Adrenal gland (tissue), 9 donors: ENCODE measurements at regions not wholly inside any gene's neighbourhood (a gene's known extent, or its start where the extent isn't known, plus 50 kb on each side); places are given as distances from the start of the nearest gene placed in this dataset.
"Not testable (repeated sequence)": the region's sequence is repeated elsewhere in the genome, so short reads cannot be mapped to it uniquely, and the experiment has no call there.

Source experiments
- DNase-seq, 7 donors: peaks; one replicate each; pipeline ENCODE4 v3.0.0-alpha.2; 2019 to 2020
- H3K27ac ChIP-seq, 5 donors: fragments of 200-600 bp; sonication (generic) in 4 of 5; 1 replicate in 3 of 5; 2 replicates in 2 of 5; pipeline versions ENCODE4 v1.5.1 to v1.8.0; 2016 to 2020; ENCODE audit warnings: mild to moderate bottlenecking in 1 of 5
- H3K27me3 ChIP-seq: fragments of 200-600 bp; 2 replicates; pipeline ENCODE4 v1.8.0; 2021
- H3K36me3 ChIP-seq, 2 donors: fragments of 200-600 bp; replicated peaks in 1 of 2; 1 replicate in 1 of 2; 2 replicates in 1 of 2; pipeline versions ENCODE4 v1.5.1 to v1.8.0; 2018 to 2022
- H3K4me1 ChIP-seq, 2 donors: fragments of 200-600 bp; replicated peaks in 1 of 2; 1 replicate in 1 of 2; 2 replicates in 1 of 2; pipeline versions ENCODE4 v1.5.1 to v1.8.0; 2018 to 2021
- H3K4me3 ChIP-seq, 4 donors: fragments of 200-600 bp; sonication (generic) in 3 of 4; one replicate each; pipeline ENCODE4 v1.5.1; 2016 to 2018
- H3K9me3 ChIP-seq, 3 donors: fragments of 200-600 bp; sonication (generic) in 1 of 3; replicated peaks in 1 of 3; 1 replicate in 2 of 3; 2 replicates in 1 of 3; pipeline versions ENCODE4 v1.5.1 to v1.8.0; 2016 to 2021
- POLR2A ChIP-seq, 2 donors: fragments of 450-650 bp; IDR thresholded peaks; one replicate each; pipeline ENCODE4 v1.6.1; 2017; ENCODE audit warnings: antibody characterized with exemption in 2 of 2, mild to moderate bottlenecking in 2 of 2, moderate library complexity in 1 of 2
- WGBS, 4 donors: extraction: QIAGEN DNeasy Blood & Tissue Kit in 2 of 4; methylation state at CpG; one replicate each; pipeline versions ENCODE4 v1.1.5 to v1.1.7; 2013 to 2017; 5-methylcytosine and 5-hydroxymethylcytosine counted together
- intact Hi-C, 2 donors: fragments of 100-400 bp; cut with DNase I; formaldehyde crosslinking; loops; one replicate each; pipeline versions ENCODE4 v1.14.1 to v1.15.0; 2022 to 2023
- TF ChIP-seq, protein P1 (sequence below), 6 experiments: fragments of 450-650 bp in 4 of 6; fragments of 200-600 bp in 2 of 6; sonication (generic) in 1 of 6; IDR thresholded peaks; 1 replicate in 5 of 6; 2 replicates in 1 of 6; pipeline versions ENCODE4 v1.5.1 to v1.8.0; 2016 to 2021; ENCODE audit warnings: antibody characterized with exemption in 6 of 6, mild to moderate bottlenecking in 2 of 6, moderate library complexity in 1 of 6
- donor health status: healthy with polysubstance abuse.
- donor health status: Bipolar disorder and iron deficiency.
- donor health status: DM: yes; HTN: yes; CAD: no.
- donor health status: DM: no; HTN: no; CAD: no.
- donor health status: DM: no; HTN: no; CAD: no.

DNA sequence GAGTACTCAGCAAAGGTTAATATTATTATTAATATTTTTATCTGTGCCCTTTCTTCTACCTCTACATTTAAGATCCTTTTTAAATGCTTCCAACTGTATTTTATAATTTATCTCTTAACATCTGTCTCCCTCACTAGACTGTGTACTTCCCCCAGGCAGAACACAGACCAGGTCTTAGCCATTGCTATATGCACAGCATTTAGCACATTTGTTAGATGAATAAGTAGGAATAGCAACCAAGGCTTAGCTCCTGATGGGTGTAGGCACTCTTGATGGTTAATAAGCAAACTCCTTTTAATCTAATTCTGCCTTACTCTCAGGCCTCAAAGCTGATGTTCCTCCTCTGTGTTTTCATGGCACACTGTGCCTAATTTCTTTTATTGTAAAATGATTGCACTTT lies 83.7 kb upstream of the GNG12 start:
- no peaks in the 10 kb centered on the region for H3K36me3 ChIP-seq
- DNase-seq = no peak
- no peak overlapping the region for H3K4me3 ChIP-seq
- H3K27ac ChIP-seq = no peak overlapping the region
- H3K9me3 ChIP-seq = no peaks in the 10 kb centered on the region
- no peaks in the 10 kb centered on the region for H3K27me3 ChIP-seq
- H3K4me1 ChIP-seq = peaks cover 0 to 8% of the 10 kb centered on the region in 2 donors
- TF ChIP-seq, protein P1, sequence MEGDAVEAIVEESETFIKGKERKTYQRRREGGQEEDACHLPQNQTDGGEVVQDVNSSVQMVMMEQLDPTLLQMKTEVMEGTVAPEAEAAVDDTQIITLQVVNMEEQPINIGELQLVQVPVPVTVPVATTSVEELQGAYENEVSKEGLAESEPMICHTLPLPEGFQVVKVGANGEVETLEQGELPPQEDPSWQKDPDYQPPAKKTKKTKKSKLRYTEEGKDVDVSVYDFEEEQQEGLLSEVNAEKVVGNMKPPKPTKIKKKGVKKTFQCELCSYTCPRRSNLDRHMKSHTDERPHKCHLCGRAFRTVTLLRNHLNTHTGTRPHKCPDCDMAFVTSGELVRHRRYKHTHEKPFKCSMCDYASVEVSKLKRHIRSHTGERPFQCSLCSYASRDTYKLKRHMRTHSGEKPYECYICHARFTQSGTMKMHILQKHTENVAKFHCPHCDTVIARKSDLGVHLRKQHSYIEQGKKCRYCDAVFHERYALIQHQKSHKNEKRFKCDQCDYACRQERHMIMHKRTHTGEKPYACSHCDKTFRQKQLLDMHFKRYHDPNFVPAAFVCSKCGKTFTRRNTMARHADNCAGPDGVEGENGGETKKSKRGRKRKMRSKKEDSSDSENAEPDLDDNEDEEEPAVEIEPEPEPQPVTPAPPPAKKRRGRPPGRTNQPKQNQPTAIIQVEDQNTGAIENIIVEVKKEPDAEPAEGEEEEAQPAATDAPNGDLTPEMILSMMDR (IDR thresholded peaks at IDR 0.05) = no peak
- no peak for TF ChIP-seq POLR2A (IDR thresholded peaks at IDR 0.05)
- intact Hi-C loops = no loop called here

- WGBS, 4 donors = 73 to 80% (median 76%) methylated on average over 8 of the region's 8 CpGs
- intact Hi-C loops = no loop called here
- TF ChIP-seq, protein P1 (IDR thresholded peaks at IDR 0.05) = no peak
- no peak for TF ChIP-seq POLR2A (IDR thresholded peaks at IDR 0.05)
- Histone ChIP-seq H3K9me3 (no peaks in the 10 kb centered on the region), H3K4me1 (peaks cover 0 to 8% of the 10 kb centered on the region in 2 donors), H3K27me3 (no peaks in the 10 kb centered on the region), H3K4me3 (no peak overlapping the region), H3K36me3 (no peaks in the 10 kb centered on the region), H3K27ac (no peak overlapping the region)
- no peak for DNase-seq
These were observed 83.0 kb upstream of the GNG12 start for GRCh38 chr1:67916140-67916886.

- no peak overlapping the region for H3K4me3 ChIP-seq
- no peaks in the 10 kb centered on the region for H3K27me3 ChIP-seq
- 87 to 95% (median 92%) methylated on average over 1 of the region's 1 CpG for WGBS, 4 donors
- no peak overlapping the region for H3K27ac ChIP-seq
- H3K4me1 ChIP-seq = no peaks in the 10 kb centered on the region
- intact Hi-C loops = no loop called here
- no peaks in the 10 kb centered on the region for H3K36me3 ChIP-seq
- no peak for DNase-seq
- TF ChIP-seq POLR2A (IDR thresholded peaks at IDR 0.05) = no peak
- TF ChIP-seq, protein P1 (IDR thresholded peaks at IDR 0.05) = no peak
- H3K9me3 ChIP-seq = no peaks in the 10 kb centered on the region
These were observed 76.5 kb upstream of the GNG12 start for GRCh38 chr1:67909776-67910175.

- no peak for TF ChIP-seq POLR2A (IDR thresholded peaks at IDR 0.05)
- TF ChIP-seq, protein P1 (IDR thresholded peaks at IDR 0.05) = no peak
These were observed 75.1 kb upstream of the GNG12 start for GRCh38 chr1:67908250-67908936.

GRCh38 chr1:67907467-67907866 lies 74.2 kb upstream of the GNG12 start:
- H3K36me3 ChIP-seq, H3K27ac ChIP-seq, intact Hi-C loops, H3K27me3 ChIP-seq, H3K4me1 ChIP-seq, H3K9me3 ChIP-seq, H3K4me3 ChIP-seq, DNase-seq: not testable (repeated sequence)
- 55 to 69% (median 62%) methylated on average over 4 of the region's 4 CpGs for WGBS, 4 donors

More at GRCh38 chr1:67908250-67908936, 75.1 kb upstream of the GNG12 start:
- Histone ChIP-seq H3K4me3 (no peak overlapping the region), H3K27ac (no peak overlapping the region), H3K27me3 (no peaks in the 10 kb centered on the region), H3K4me1 (no peaks in the 10 kb centered on the region), H3K9me3 (no peaks in the 10 kb centered on the region), H3K36me3 (no peaks in the 10 kb centered on the region)
- intact Hi-C loops = no loop called here
- 79 to 85% (median 82%) methylated on average over 6 of the region's 6 CpGs for WGBS, 4 donors
- DNase-seq = no peak

DNA sequence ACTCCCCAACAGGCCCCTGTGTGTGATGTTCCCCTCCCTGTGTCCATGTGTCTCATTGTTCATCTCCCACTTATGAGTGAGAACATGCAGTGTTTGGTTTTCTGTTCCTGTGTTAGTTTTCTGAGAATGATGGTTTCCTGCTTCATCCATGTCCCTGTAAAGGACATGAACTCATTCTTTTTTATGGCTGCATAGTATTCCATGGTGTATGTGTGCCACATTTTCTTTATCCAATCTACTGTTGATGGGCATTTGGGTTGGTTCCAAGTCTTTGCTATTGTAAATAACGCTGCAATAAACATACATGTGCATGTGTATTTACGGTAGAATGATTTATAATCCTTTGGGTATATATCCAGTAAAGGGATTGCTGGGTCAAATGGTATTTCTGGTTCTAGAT lies 72.7 kb upstream of the GNG12 start:
- DNase-seq, H3K4me3 ChIP-seq, intact Hi-C loops, H3K27me3 ChIP-seq, H3K4me1 ChIP-seq, H3K9me3 ChIP-seq, H3K27ac ChIP-seq, H3K36me3 ChIP-seq: not testable (repeated sequence)
- WGBS, 4 donors = 88 to 97% (median 94%) methylated on average over 2 of the region's 2 CpGs

- H3K36me3 ChIP-seq, intact Hi-C loops, H3K27ac ChIP-seq, DNase-seq, H3K4me3 ChIP-seq, H3K4me1 ChIP-seq, H3K27me3 ChIP-seq, H3K9me3 ChIP-seq: not testable (repeated sequence)
- WGBS, 4 donors = 79 to 88% (median 82%) methylated on average over 6 of the region's 6 CpGs
These were observed 69.4 kb upstream of the GNG12 start for GRCh38 chr1:67902546-67903223.
